ENCODE measurements at regions not wholly inside any gene's neighbourhood (a gene's known extent, or its start where the extent isn't known, plus 50 kb on each side); places are given as distances from the start of the nearest gene placed in this dataset.

- TF ChIP-seq, protein P1, sequence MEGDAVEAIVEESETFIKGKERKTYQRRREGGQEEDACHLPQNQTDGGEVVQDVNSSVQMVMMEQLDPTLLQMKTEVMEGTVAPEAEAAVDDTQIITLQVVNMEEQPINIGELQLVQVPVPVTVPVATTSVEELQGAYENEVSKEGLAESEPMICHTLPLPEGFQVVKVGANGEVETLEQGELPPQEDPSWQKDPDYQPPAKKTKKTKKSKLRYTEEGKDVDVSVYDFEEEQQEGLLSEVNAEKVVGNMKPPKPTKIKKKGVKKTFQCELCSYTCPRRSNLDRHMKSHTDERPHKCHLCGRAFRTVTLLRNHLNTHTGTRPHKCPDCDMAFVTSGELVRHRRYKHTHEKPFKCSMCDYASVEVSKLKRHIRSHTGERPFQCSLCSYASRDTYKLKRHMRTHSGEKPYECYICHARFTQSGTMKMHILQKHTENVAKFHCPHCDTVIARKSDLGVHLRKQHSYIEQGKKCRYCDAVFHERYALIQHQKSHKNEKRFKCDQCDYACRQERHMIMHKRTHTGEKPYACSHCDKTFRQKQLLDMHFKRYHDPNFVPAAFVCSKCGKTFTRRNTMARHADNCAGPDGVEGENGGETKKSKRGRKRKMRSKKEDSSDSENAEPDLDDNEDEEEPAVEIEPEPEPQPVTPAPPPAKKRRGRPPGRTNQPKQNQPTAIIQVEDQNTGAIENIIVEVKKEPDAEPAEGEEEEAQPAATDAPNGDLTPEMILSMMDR (IDR thresholded peaks at IDR 0.05) = no peak
- no peak for TF ChIP-seq EZH2 (IDR thresholded peaks at IDR 0.05)
Measured at GRCh38 chr4:31081366-31081765, 361.2 kb downstream of the PCDH7 start.

All from neural progenitor cell (in vitro differentiated cells).